NCI-H526 (cell line): ENCODE measurements at regions not wholly inside any gene's neighbourhood (a gene's known extent, or its start where the extent isn't known, plus 50 kb on each side); places are given as distances from the start of the nearest gene placed in this dataset.
"Not testable (repeated sequence)": the region's sequence is repeated elsewhere in the genome, so short reads cannot be mapped to it uniquely, and the experiment has no call there.

Source experiments
- DNase-seq, 2 experiments: peaks; one replicate each; lab custom pipeline; 2025; lab: John Stamatoyannopoulos, UW

DNA sequence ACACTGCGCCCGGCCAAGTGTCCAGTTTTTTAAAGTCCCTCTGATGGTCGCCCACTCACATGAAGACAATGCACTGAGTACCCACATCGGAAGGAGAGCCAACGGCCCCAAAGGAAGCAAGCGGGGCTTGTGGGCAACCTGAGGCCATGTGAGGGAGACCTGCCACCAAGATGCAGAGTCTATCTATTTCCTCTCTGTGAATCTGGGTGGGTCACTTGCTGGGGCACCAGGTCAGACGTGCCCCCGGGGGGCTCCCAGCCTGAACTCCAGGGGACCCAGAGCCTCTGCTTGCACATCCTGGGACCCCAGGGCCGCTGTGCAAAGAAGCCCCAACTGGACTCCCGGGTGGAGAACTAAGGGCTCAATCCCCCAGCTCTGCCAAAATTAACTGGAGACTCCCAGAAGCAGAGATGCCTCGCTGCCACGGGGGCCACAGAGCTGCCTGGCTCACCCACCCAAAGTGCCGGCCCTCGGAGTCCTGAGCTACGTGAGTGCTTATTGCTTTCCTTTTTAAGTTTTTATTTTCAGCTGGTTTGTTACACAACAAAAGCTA lies 106.4 kb downstream of the BRD1 start:
- DNase-seq, result no peak

DNA sequence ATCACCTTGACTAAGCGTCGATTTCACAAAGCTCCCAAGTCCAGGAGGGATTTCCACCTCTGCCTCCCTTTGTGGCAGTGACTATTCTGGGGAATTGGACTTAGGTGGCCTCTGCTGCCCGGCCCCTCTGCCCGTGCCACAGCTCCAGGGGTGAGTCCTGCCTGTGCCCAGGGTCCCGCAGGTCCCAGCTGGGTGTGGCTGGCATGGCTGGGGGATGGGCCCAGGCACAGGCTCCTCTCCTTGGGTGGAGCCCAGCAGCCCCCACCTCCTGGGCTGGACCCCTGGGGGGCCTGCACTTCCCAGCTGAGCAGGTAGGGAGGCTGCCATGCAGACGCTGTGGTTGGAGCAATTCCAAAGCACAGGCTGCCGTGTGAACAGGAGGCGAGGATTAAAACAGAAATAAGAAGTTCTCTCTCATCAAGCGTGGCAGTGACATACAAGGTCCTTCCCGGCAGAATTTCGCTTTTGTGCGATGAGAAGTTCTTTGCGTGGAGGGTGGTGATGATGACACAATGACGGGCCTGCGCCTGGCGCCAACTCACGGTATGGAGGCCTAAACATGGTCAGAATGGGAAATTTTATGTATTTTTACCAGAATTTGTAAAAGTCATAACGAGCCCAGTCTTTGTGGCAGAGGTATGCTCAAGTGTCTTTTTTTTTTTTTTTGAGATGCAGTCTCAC lies 107.3 kb downstream of the BRD1 start:
- DNase-seq, result no peak

GRCh38 chr22:49719046-49719445 lies 108.6 kb downstream of the BRD1 start:
- no peak for DNase-seq

- DNase-seq, result no peak
Observed at GRCh38 chr22:49718396-49718795, 109.3 kb downstream of the BRD1 start.

GRCh38 chr22:49717322-49717919 lies 110.3 kb downstream of the BRD1 start:
- DNase-seq, result peak; percentile 69 to 91

DNA sequence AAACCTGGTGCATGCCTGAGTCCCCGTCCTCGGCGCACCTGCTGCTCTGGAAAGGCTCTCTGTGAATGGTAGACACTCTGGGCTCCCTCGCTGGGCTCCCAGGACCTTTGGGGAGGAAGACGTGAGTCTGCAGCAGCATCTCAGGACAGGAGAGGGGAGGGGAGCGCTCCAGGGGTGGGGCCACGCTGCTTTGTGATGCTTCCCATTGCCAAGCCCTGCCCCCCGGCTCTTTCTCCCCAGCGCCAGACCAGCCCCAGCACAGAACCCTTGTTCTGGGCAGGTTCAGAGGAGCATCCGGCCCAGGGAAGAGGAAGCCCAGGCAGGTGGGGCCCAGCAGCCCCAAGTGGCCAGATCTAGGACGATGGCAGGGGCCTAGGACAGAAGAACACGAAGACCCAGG lies 111.2 kb downstream of the BRD1 start:
- no peak for DNase-seq

GRCh38 chr22:49715450-49715849 lies 112.2 kb downstream of the BRD1 start:
- DNase-seq, result no peak

- no peak for DNase-seq
Observed at GRCh38 chr22:49713003-49713402, 114.7 kb downstream of the BRD1 start.

DNA sequence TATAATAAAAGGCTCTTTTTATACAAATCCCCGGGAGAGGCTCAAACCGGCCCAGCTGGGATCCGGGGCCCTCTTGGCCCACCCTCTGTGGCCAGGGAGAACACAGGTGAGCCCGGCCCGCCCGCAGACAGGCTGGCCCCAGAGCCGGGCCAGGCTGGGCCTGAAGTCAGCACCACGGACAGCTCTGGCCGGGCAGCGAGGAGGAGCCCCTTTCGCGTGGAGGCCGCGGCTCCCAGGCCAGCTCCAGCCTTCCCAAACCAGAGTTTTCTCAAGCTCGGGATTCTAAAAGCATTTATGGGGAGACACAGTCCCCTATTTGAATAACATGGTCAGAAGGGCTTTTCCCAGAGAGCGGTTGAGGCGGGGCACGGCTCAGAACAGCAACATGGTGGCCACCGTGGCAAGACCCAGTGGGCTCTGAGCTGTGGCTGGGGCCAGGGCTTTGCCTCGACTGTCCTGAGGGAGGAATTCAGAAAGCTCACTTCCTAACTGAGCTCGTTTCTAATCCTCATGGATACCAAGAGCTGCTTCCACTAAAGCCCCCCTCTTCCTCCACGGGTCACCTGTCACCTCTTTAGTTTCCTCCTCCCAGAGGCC lies 115.4 kb downstream of the BRD1 start:
- no peak for DNase-seq

GRCh38 chr22:49710746-49711145 lies 116.9 kb downstream of the BRD1 start:
- DNase-seq, result no peak

- no peak for DNase-seq
Observed at GRCh38 chr22:49709464-49709863, 118.2 kb downstream of the BRD1 start.

DNA sequence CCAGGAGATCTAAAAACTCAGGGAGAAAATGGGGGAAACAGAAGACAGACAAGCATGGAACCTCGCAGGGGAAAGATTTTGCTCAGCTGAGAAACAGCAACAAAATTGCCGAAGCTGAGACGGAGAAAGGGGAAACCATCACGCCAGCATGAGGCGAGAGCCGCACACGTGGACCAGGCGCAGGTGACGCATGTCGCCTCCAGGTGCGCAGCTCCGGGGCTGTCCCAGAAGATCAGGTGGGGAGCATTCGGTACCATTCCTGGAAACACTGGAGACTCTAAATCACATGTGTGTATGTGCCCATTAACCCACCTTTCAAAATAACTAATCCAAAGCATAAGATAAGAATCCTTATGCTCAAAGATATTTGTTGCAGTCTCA lies 121.7 kb downstream of the BRD1 start:
- DNase-seq, result peak in 1 of 2 experiments; percentile 8

GRCh38 chr22:49705216-49705971 lies 122.3 kb downstream of the BRD1 start:
- no peak for DNase-seq

DNA sequence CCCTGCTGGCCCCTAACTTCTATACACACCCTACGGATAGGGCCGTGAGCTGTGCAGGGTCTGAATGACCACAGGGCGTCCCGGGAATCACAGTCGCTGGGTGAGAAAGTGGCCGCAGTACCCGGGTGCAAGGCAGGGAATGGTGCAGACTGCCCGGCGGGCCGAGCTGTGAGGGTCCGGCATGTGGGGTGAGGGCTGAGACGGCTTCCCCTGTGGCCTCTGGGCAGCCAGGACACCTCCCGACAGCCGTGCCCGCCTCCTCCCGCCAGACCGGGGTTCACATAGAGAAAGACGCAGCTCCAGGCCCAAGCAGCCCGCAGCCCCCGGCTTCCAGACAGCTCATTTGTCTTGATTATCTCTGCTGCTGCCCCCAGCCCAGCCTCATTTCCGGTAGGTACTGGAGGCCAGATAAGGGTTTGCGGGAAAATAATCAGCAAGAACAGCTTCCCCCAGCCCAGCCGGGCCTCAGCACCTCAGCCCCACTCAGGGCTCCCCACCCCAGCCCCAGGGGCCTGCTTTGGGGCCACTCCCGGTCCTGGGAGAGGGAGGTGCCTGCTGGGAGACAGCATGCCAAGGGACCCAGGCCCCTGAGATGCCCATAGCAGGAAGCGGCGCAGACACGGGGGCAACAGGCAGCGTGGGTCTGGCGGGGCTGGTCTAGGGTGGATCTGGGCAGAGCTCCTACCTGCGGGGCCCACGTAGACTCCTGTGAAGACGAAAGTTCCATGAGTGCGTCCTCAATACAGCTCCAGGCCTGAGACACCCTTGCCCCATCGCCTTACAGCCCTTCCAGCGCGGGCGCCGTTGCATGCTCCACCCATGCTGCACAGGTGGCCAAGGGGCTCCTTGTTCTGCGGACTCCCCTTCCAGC lies 123.1 kb downstream of the BRD1 start:
- DNase-seq, result no peak

DNA sequence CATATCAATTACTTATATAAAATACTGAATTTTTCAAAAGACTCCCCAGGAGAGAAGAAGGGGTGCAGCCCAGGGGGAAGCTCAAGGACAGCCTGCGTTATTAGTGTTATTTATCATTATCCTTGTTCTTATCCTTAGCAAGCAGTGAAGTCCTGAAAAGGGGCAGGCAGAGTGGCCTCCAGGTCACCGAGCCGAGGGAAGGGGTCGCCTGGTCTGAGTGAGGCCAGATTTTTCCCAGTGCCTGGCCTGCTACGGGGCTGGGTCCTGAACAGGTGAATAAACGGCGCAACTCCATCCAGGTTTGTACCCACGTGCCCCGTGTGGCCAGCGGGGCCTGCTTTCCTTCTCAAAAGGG lies 123.7 kb downstream of the BRD1 start:
- DNase-seq, result no peak

DNA sequence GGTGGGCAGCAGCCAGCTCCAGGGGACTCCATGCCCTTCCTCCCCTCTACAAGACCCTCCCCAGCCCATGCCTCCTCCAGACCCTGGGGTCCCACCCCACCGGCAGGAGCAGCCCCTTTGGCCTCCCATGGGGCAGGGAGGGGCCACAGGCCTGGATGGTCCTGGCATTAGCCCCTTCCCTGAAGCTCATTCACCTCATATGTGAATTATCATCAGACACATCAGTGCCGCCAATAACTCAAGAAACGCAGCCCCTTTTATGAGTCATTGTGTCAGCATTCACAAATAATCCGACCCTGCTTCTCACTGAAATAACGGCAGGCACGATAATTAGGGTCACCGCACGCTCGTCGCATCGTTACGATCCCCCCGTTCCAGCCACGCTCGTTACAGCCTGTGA lies 124.2 kb downstream of the BRD1 start:
- no peak for DNase-seq

GRCh38 chr22:49702068-49702397 lies 125.6 kb downstream of the BRD1 start:
- DNase-seq, result no peak

DNA sequence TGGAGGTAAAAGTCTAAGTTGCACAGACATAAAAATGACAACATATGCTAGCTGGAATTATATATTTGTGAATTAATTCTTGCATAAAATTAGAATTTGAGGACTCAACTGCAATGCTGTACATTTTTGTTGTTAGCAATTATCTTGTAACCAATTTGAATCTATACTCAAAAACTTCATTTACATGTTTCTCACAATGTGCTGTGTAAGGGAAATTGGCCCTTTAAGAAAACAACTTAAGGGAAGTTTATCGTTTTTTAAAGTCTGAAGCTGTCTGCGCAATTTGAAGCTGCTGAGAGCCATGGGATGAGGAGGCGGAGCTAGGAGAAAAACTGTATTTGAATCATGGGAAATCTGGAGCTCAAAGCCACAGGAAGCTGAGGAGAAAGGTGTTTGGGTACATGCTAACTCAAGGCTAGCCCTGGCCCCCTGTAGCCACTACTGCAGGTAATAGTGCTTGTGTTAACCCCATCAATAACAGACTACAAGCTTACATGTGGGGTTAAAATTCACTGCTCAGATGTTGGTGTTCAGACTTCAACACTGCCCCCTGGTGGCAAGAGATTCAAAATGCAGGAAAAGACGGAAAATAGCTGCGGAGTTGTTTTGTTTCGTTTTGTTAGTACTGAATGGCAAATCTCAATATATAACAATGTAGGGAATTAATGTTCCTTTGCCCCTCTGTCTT lies 126.1 kb downstream of the BRD1 start:
- peak in 1 of 2 experiments; percentile 14 for DNase-seq

GRCh38 chr22:49699928-49700498 lies 127.7 kb downstream of the BRD1 start:
- no peak for DNase-seq

GRCh38 chr22:49699476-49699875 lies 128.2 kb downstream of the BRD1 start:
- DNase-seq, result no peak

GRCh38 chr22:49698616-49699015 lies 129.1 kb downstream of the BRD1 start:
- not testable (repeated sequence) for DNase-seq
